C1 segment of cervical spinal cord (tissue), 14 donors: ENCODE measurements at regions not wholly inside any gene's neighbourhood (a gene's known extent, or its start where the extent isn't known, plus 50 kb on each side); places are given as distances from the start of the nearest gene placed in this dataset.

Source experiments
- DNase-seq, 14 donors: peaks; one replicate each; lab custom pipeline; 2025; lab: John Stamatoyannopoulos, UW

DNA sequence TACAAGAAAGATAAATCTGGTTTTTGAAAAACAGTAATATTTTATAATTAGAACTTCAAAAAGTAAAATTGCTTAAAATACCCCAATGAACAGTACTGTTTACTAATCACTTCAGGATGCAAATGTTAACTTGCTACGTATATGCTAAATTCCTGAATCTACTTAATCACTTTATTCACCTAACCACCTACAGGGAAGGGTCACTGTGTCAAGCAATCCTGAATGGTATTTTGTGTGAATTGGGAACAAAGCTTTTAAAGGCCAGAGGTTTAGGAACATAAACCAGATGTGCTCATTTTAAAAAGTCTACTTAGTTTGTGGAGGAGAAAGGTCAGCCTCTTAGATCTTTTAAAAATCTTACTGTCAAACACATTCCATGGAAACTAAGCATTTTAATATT, 1143.0 kb upstream of the ADGRL2 start:
- DNase-seq, result no peak

DNA sequence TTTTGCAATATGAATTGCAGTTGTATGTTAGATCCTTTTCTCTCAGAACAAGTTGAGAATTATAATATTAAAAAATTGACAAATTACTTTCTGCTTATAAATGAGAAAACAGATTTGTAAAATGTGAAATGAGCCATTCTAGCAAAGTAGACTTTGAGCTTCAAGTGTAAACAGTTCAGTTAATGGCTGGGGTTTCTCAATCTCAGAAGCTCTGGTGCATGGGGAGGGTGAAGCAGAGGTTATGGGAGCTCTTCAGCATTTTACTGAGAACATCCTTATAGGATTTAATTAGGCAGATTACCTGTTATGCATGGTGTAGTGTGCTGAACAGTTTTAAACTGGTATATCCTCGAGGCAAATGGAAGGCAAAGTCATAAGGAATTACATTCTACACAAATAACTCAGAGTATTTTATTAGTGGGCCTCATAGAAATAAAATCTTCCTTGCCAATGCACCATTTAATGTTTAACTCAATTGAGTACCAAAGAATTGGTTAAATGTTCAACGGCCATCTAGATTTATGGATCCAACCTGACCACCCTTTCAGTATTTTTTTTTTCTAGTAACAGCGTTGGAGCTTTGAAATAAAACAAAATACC, 1143.6 kb upstream of the ADGRL2 start:
- no peak for DNase-seq

DNA sequence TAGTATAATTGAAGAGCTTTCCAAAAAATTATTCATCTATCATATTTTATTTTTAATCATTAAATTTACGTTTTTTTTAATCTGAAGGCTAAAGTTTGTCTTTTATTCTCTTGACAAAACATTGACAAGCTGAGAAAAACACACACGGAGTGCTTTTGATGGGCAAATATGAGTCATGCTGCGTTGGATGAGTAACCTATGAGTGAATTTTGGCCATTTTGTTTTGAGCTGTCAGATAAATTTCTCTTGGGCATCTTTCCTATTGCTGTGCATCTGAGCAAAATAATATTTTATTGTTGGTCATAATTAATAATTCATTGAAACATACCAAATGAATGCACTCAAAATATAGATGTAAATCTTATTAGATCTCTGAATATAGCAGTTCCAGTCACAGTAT, 1144.1 kb upstream of the ADGRL2 start:
- DNase-seq, result no peak

GRCh38 chr1:80656014-80656636, 1144.6 kb upstream of the ADGRL2 start:
- no peak for DNase-seq

DNA sequence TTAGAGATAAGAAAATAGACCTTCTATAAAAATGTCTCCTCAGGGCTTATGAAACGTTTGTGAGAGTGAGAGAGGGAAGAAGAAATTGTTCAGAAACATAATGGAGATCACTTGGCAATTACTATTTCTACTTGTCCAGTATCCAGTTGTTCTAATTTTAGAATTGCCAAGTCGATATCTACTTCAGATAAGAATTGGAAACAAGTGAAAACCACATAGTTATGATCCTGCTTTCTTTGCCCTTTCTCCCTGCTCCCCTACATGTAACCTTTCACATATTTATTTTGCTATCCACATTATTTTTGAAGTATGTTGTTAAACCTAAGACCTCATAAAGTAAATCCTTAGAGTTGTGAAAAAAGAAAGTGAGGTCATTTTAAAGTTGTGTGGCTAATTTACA, 1154.7 kb upstream of the ADGRL2 start:
- no peak for DNase-seq

- DNase-seq, result no peak
Measured at GRCh38 chr1:80645621-80646020, 1155.1 kb upstream of the ADGRL2 start.

GRCh38 chr1:80640978-80641377, 1159.8 kb upstream of the ADGRL2 start:
- DNase-seq, result no peak

- no peak for DNase-seq
Measured at GRCh38 chr1:80639777-80640533, 1160.8 kb upstream of the ADGRL2 start.

- DNase-seq, result no peak
Measured at GRCh38 chr1:80633947-80634706, 1166.6 kb upstream of the ADGRL2 start.

- DNase-seq, result no peak
Measured at GRCh38 chr1:80632284-80632683, 1168.5 kb upstream of the ADGRL2 start.

DNA sequence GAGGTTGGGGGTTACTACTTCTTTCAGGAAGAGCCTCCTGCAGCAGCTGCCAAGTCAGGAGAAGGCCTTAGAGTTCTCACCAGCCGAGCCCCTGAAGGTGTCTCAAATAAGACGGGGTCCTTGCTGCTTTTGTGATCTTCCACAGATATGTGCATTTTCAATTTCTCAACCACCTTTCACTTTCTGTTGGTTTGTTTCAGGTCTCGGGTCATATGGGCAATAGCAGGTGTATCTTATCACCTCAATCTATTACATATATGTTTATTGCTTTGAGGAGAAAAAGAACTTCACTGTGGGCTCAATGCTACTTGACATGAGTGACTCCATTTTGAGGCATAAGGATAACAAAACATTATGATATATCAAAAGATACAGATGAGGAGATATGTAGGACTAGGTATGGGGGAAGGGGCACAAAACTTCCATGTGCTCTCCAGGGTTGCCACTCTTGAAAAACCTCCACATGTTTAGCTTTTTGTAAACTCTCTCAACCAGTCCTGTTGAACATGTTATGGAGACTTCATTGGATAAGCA, 1171.4 kb upstream of the ADGRL2 start:
- DNase-seq, result no peak

DNA sequence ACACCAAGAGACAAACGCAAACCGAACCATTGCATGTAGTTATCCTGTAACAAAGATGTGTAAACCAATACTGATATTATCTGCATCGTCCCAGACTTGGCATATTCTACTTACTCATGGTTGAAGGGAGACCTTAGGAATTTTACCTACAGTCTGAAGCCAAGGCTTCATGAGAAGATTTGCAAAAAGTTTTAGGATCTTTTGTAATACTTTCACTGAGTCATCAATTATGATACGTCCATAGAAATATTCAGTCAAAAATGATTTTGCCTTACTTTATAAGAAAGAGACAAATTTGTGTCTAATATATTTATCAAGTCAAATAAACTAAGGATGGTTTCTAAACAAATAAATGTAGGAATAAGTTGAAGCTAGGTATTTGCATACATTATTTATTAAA, 1176.1 kb upstream of the ADGRL2 start:
- DNase-seq, result no peak

- no peak for DNase-seq
Measured at GRCh38 chr1:80607064-80607463, 1193.7 kb upstream of the ADGRL2 start.

DNA sequence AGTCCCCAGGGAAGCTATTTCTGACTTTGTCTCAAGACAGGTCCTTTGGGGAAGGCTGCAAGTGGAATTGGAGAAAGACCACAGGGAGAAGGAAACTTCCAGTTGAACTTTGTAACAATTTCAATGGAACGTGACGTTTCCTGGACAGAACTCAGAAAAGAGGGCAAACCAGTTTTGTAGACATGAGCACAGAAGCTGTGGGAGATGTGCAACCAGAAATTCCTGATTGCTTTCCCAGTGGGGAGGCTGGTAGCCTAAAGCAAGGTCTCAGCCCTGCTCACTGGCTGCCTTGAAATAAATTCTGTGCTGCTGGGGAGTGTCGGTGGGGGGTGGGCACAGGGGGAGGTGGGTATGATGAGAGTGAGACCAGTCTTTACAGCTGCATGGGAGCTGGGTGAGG, 1206.7 kb upstream of the ADGRL2 start:
- DNase-seq, result no peak

DNA sequence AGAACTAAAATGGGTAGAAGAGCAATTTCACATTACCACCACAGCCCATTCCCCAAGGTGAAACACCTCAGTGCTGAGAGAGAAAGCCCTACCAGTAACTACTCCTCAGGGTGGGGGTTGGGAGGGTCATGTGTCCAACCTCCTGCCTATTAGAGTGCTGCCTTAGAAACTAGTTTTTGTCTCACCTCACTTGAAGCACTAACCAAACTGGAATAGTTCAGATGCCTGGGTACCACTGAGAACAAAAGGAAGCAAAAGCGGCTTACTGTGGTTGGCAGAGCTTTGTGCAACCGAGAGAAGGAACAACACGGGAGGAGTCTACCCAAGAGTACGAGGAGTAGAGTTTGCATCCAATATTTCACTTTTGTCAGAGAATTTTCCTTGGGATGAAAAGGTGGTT, 1207.5 kb upstream of the ADGRL2 start:
- no peak for DNase-seq

- no peak for DNase-seq
Measured at GRCh38 chr1:80582980-80583379, 1217.8 kb upstream of the ADGRL2 start.

GRCh38 chr1:80579055-80579454, 1221.7 kb upstream of the ADGRL2 start:
- no peak for DNase-seq

GRCh38 chr1:80566867-80567266, 1233.9 kb upstream of the ADGRL2 start:
- DNase-seq, result no peak

GRCh38 chr1:80566123-80566522, 1234.6 kb upstream of the ADGRL2 start:
- no peak for DNase-seq

DNA sequence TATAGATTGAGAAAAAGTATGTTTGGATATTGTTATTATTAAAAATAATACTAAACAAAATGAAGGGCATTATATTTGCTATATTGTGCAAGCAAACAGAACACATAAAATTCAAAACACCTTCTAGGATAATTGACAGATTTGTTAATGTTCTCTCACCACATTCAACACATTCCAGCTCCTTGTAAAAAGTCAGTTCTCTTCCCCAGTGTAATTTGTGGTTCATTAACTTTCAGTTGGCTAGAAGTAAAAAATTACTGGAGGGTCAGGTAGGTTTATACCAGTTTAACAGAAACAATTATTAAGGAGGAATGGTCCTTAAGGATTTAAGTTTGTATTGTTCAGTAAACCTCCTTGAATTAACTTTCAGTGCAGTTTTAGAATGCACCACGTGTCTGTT, 1235.3 kb upstream of the ADGRL2 start:
- DNase-seq, result no peak

GRCh38 chr1:80542231-80542630, 1258.5 kb upstream of the ADGRL2 start:
- no peak for DNase-seq

DNA sequence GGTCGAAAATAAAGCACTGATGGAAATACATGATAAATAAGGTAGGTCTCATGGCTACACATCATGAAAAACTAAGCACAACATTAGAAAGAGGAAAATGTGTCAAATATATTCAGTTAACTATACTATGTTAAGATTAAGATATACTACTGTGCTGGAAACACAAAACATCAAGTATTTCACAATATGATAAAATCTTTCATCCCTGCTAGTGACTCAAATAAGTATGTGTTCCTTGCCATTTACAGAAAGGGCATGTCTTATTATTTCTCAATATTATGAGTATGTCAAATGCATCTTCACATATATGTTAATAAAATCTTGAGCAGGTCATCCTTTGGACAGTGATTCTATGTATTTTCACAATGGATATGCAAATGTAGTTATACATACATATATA, 1260.1 kb upstream of the ADGRL2 start:
- DNase-seq, result no peak
